Calu3 (cell line): ENCODE measurements at regions not wholly inside any gene's neighbourhood (a gene's known extent, or its start where the extent isn't known, plus 50 kb on each side); places are given as distances from the start of the nearest gene placed in this dataset.

Source experiments
- BruUV-seq: library from RNA; stranded (reverse); fragments of 400-500 nt; replicated peaks from 2 replicates; lab custom pipeline; 2021; lab: Mats Ljungman, UMichigan
- CTCF ChIA-PET: fragments of 300-600 bp; sonication (Branson Sonifier 250); formaldehyde crosslinking; loops from one replicate; lab custom pipeline; 2022; ENCODE audit warnings: antibody characterized with exemption; lab: Charles Lee
- DNase-seq: peaks from one replicate; pipeline ENCODE4 v3.0.0; 2022
- H3K27ac Mint-ChIP-seq: one replicate; pipeline ENCODE4 v1.8.0; 2022; ENCODE audit warnings: mixed read lengths; ENCODE audit not compliant: unreplicated experiment
- H3K27me3 Mint-ChIP-seq: one replicate; pipeline ENCODE4 v1.8.0; 2022; ENCODE audit warnings: mixed read lengths; ENCODE audit not compliant: unreplicated experiment
- H3K36me3 Mint-ChIP-seq: one replicate; pipeline ENCODE4 v1.8.0; 2022; ENCODE audit warnings: mild to moderate bottlenecking, moderate library complexity, mixed read lengths; ENCODE audit not compliant: insufficient read depth, unreplicated experiment
- H3K4me1 Mint-ChIP-seq: one replicate; pipeline ENCODE4 v1.8.0; 2022; ENCODE audit warnings: mild to moderate bottlenecking, low read depth, mixed read lengths; ENCODE audit not compliant: unreplicated experiment
- H3K4me3 Mint-ChIP-seq: one replicate; pipeline ENCODE4 v1.8.0; 2022; ENCODE audit warnings: mild to moderate bottlenecking, low read depth, moderate library complexity, mixed read lengths; ENCODE audit not compliant: unreplicated experiment
- H3K9me3 Mint-ChIP-seq: one replicate; pipeline ENCODE4 v1.8.0; 2022; ENCODE audit warnings: low read depth, mixed read lengths; ENCODE audit not compliant: unreplicated experiment
- CTCF ChIP-seq: fragments of 200-600 bp; IDR thresholded peaks from one replicate; pipeline ENCODE4 v1.8.0; 2022; ENCODE audit warnings: antibody characterized with exemption; ENCODE audit not compliant: unreplicated experiment
- intact Hi-C: fragments of 100-400 bp; cut with micrococcal nuclease; formaldehyde crosslinking; loops from one replicate; pipeline ENCODE4 v1.10.0; 2022; ENCODE audit not compliant: unreplicated experiment

- H3K36me3 Mint-ChIP-seq = no peaks in the 10 kb centered on the region
- no peaks in the 10 kb centered on the region for H3K4me1 Mint-ChIP-seq
- CTCF ChIA-PET = no interaction called here
- no peak for DNase-seq
- no peak overlapping the region for H3K27ac Mint-ChIP-seq
- H3K4me3 Mint-ChIP-seq = no peak overlapping the region
- intact Hi-C loops = no loop called here
- peaks cover 4% of the 10 kb centered on the region for H3K9me3 Mint-ChIP-seq
- no TSS peak for BruUV-seq
- TF ChIP-seq CTCF = no peak
- H3K27me3 Mint-ChIP-seq = peaks cover 62% of the 10 kb centered on the region
These were observed 126.2 kb downstream of the WSCD1 start for GRCh38 chr17:6196355-6196754.

GRCh38 chr17:6195123-6195522 lies 124.9 kb downstream of the WSCD1 start:
- DNase-seq = no peak
- intact Hi-C loops = no loop called here
- no peak overlapping the region for H3K4me3 Mint-ChIP-seq
- H3K27ac Mint-ChIP-seq = no peak overlapping the region
- no peaks in the 10 kb centered on the region for H3K4me1 Mint-ChIP-seq
- H3K36me3 Mint-ChIP-seq = no peaks in the 10 kb centered on the region
- no peak for TF ChIP-seq CTCF
- H3K9me3 Mint-ChIP-seq = peaks cover 4% of the 10 kb centered on the region
- BruUV-seq = no TSS peak
- CTCF ChIA-PET = interaction anchor here (0.6 kb wide), 1 partner anchor 110 kb away, joined by 5 read pairs; no protein-coding TSS in a partner anchor
- peaks cover 66% of the 10 kb centered on the region for H3K27me3 Mint-ChIP-seq

GRCh38 chr17:6191405-6192324 lies 121.5 kb downstream of the WSCD1 start:
- BruUV-seq = no TSS peak
- H3K27ac Mint-ChIP-seq = no peak overlapping the region
- no peak for DNase-seq

GRCh38 chr17:6187836-6188235 lies 117.7 kb downstream of the WSCD1 start:
- Mint-ChIP-seq H3K4me1 (no peaks in the 10 kb centered on the region), H3K36me3 (no peaks in the 10 kb centered on the region), H3K9me3 (peaks cover 2% of the 10 kb centered on the region), H3K27ac (no peak overlapping the region), H3K27me3 (peaks cover 72% of the 10 kb centered on the region), H3K4me3 (no peak overlapping the region)
- CTCF ChIA-PET = interaction anchor here (0.5 to 0.6 kb wide), 2 partner anchors 261 to 290 kb away, joined by 3 to 4 read pairs; no protein-coding TSS in a partner anchor
- no peak for TF ChIP-seq CTCF
- no TSS peak for BruUV-seq
- intact Hi-C loops = no loop called here
- DNase-seq = no peak

More at GRCh38 chr17:6191405-6192324, 121.5 kb downstream of the WSCD1 start:
- H3K36me3 Mint-ChIP-seq = no peaks in the 10 kb centered on the region
- no peak overlapping the region for H3K4me3 Mint-ChIP-seq
- CTCF ChIA-PET = no interaction called here
- intact Hi-C loops = no loop called here
- peaks cover 80% of the 10 kb centered on the region for H3K27me3 Mint-ChIP-seq
- no peak for TF ChIP-seq CTCF
- H3K9me3 Mint-ChIP-seq = peaks cover 4% of the 10 kb centered on the region
- no peaks in the 10 kb centered on the region for H3K4me1 Mint-ChIP-seq
